ENCODE measurements at regions not wholly inside any gene's neighbourhood (a gene's known extent, or its start where the extent isn't known, plus 50 kb on each side); places are given as distances from the start of the nearest gene placed in this dataset.
"Not testable (repeated sequence)": the region's sequence is repeated elsewhere in the genome, so short reads cannot be mapped to it uniquely, and the experiment has no call there.

DNA sequence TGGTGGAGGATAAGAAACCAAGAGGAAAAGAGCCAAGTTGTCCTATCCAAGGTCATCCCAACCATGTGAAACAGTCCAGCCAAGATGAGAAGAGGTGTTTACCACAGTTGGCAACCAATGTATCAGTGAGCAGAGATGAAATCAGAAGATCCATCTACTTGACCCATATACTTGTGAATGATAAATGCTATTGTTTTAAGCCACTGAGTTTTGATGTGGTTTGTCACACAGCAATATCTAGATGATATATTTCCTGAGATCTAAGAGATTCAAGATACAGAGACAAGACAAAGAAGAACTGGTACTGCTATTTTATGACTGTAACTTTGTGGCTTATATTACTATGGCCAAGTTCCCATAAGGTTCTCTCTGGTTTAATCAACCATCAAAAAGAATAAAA, 721.2 kb downstream of the MAFB start:
- peaks cover 14% of the 10 kb centered on the region for H3K9me3 Mint-ChIP-seq
- peaks cover 5% of the 10 kb centered on the region for H3K36me3 Mint-ChIP-seq
- H3K27ac Mint-ChIP-seq: no peak overlapping the region
- H3K27me3 Mint-ChIP-seq: no peaks in the 10 kb centered on the region
- no peaks in the 10 kb centered on the region for H3K4me1 Mint-ChIP-seq (ENCODE audit: low read depth in 2 of 2)
- DNase-seq (ENCODE audit: low spot score): no peak
- ATAC-seq: no peak
- no peak overlapping the region for H3K4me3 Mint-ChIP-seq

DNA sequence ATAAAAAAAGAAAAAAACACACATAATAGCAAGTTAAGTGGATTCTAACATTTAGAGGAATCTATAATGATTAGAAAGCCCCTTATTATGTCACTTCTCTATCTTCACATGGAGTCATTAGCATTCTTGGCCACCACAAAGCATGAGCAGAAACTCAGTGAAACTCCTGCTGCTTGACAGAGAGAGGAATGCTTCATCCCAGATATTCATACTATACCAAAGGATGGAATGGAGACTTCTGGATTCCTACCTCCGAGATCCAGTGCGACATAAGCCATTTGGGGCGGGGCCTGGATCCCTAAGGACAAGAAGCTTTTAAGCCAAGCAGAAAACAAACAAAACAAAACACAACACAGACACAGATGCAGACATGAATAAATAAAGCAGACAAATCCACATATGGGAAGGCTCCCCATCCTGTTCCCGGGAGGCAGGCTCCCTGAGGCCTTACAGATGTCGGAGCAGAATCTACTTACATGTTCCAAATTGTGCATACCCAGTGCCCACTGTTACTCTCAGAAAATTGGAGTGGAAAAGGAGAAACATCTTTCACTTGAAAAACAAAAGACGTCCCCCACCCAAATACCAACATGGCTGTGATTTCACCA, 727.3 kb downstream of the MAFB start:
- Mint-ChIP-seq H3K4me3 (no peak overlapping the region), H3K27ac (no peak overlapping the region), H3K27me3 (peaks cover 0 to 6% of the 10 kb centered on the region in 2 donors), H3K9me3 (peaks cover 4% of the 10 kb centered on the region), H3K36me3 (no peaks in the 10 kb centered on the region), H3K4me1 (ENCODE audit: low read depth in 2 of 2) (no peaks in the 10 kb centered on the region)
- no peak for ATAC-seq
- DNase-seq (ENCODE audit: low spot score): no peak

DNA sequence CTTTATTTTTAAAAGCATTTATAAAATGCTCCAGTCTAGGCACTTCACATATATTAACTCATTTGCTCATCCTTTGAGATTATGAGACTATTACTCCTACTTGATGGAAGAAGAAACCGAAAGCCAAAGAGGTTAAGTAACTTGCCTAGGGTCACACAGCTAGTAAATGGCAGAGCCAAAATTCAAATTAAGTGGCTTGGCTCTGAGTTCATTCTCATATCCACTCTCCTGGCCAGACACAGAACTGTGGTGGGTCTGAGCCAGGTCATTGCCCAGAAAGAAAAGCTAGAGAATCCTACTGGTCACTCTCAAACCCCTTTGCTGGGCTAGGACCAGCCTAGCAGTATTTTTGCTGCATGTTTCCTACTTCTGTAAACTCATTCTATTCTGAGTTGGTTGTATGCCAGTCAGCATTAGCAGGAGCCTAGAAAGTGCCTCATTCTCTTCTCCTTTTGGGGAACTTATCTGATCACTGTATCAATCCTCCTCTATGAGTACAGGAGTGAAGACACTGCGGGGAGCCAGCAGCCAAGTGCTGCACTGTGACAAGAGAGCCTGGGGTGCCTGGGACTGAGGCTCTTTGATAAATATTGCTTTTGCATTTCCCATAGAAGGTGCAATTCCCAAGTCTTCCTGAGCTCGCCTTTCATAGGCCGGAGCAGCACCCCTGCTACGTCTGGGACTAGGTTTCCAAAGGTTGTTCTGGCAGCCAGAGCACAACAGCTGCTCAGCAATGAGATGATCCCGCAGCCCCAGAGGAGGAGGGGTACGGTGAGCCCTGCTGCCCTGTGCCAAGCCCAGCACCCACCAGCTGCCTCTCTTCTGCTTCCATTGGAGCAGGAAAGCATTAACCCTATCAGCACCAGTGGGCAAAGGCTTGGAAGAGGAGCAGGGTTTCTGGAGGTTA, 728.3 kb downstream of the MAFB start:
- DNase-seq (ENCODE audit: low spot score) (no peak), ATAC-seq (no peak)
- Mint-ChIP-seq H3K4me1 (ENCODE audit: low read depth in 2 of 2) (no peaks in the 10 kb centered on the region), H3K9me3 (peaks cover 5% of the 10 kb centered on the region), H3K27me3 (peaks cover 0 to 6% of the 10 kb centered on the region in 2 donors), H3K36me3 (no peaks in the 10 kb centered on the region), H3K27ac (no peak overlapping the region), H3K4me3 (no peak overlapping the region)

DNA sequence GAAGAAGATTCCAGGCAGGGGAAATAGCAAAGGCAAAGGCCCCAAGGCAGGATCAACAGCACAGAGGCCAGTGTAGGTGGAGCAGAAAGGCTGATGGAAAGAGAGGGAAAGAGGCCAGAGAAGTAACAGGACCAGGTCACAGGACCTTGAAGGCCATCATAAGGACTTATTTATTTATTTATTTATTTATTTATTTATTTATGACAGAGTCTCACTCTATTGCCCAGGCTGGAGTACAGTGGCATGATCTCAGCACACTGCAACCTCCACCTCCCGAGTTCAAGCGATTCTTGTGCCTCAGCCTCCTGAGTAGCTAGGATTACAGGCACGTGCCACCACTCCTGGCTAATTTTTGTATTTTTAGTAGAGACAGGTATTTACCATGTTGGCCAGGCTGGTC, 731.1 kb downstream of the MAFB start:
- not testable (repeated sequence) for ATAC-seq; H3K9me3 Mint-ChIP-seq; H3K36me3 Mint-ChIP-seq; H3K4me3 Mint-ChIP-seq; H3K27me3 Mint-ChIP-seq; H3K27ac Mint-ChIP-seq; H3K4me1 Mint-ChIP-seq (ENCODE audit: low read depth in 2 of 2); DNase-seq (ENCODE audit: low spot score)

DNA sequence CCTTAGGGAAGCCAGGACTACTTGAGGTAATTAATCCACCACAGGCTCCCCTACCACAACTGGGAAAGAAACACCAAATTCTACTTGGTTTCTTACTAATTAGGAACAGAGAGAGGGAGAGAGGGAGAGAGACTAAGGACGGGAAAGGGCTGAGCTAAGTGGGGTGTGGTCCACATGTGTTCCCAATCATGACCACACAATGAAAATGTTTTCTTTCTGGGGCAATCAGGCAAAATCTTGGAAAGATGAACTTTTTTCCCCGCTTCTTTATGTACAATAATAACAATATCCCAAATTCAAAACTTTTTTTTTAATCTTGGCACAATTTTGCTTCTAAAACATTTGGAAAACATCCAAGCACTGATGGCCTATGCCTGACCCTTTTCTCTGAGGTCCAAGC, 734.4 kb downstream of the MAFB start:
- H3K9me3 Mint-ChIP-seq: peaks cover 7% of the 10 kb centered on the region
- ATAC-seq (no peak), DNase-seq (ENCODE audit: low spot score) (no peak)
- H3K4me3 Mint-ChIP-seq: no peak overlapping the region
- no peaks in the 10 kb centered on the region for H3K36me3 Mint-ChIP-seq
- H3K4me1 Mint-ChIP-seq (ENCODE audit: low read depth in 2 of 2): no peaks in the 10 kb centered on the region
- H3K27me3 Mint-ChIP-seq: peaks cover 0 to 6% of the 10 kb centered on the region in 2 donors
- H3K27ac Mint-ChIP-seq: no peak overlapping the region

DNA sequence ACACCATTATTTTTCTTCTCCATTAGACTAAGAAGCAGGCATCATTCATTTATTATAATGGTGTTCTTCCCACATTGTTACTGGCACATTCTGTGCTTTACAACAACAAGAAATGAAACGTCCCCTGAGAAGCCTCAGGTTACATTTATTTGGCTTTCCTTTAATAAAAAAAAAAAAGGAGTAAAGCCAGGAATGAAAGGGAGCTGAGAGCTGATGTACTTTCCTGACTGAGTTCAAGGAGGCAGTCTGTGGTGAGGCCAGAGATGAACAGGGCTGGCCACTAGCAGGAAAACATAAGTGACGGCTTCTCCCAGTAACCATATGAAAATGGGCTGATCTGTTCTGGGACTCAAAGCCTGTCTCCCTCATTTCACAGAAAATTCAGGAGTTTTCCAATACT, 742.1 kb downstream of the MAFB start:
- no peak overlapping the region for H3K4me3 Mint-ChIP-seq
- no peak overlapping the region for H3K27ac Mint-ChIP-seq
- H3K27me3 Mint-ChIP-seq: no peaks in the 10 kb centered on the region
- H3K36me3 Mint-ChIP-seq: no peaks in the 10 kb centered on the region
- DNase-seq (ENCODE audit: low spot score) (no peak), ATAC-seq (no peak)
- no peaks in the 10 kb centered on the region for H3K9me3 Mint-ChIP-seq
- no peaks in the 10 kb centered on the region for H3K4me1 Mint-ChIP-seq (ENCODE audit: low read depth in 2 of 2)

DNA sequence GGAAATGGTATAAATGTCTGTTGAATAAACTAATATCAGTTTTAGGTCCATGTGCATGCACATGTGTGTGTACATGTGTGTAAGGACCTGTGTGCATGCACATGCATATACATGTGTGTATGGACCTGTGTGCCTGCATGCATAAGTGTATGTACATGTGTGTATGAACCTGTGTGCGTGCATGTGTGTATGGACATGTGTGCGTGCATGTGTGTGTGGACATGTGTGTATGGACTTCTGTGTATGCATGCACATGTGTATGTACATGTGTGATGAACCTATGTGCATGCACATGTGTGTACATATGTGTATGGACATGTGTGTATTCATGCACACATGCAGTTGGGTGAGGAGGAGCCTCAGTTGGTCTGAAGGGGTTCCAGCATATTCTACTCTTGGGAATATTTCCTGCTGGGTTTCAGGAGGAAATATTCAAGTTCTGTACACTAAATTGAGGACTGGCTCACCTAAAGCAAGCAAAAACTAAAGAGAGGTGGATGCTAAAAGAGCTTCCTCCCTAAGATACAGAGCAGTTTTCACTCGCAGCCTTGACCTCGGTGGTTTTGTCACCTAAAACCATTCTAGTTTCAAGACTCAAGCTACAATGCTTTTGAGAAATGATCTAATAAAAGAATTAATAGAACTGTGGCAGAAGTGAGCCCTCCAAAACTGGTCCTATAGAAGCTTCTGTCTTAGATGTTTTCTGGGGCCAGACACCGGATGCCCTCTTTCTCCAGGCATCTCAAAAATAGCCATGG, 742.8 kb downstream of the MAFB start:
- DNase-seq (ENCODE audit: low spot score) (no peak), ATAC-seq (no peak)
- Mint-ChIP-seq H3K36me3 (no peaks in the 10 kb centered on the region), H3K4me1 (ENCODE audit: low read depth in 2 of 2) (no peaks in the 10 kb centered on the region), H3K9me3 (no peaks in the 10 kb centered on the region), H3K4me3 (no peak overlapping the region), H3K27me3 (no peaks in the 10 kb centered on the region), H3K27ac (no peak overlapping the region)

DNA sequence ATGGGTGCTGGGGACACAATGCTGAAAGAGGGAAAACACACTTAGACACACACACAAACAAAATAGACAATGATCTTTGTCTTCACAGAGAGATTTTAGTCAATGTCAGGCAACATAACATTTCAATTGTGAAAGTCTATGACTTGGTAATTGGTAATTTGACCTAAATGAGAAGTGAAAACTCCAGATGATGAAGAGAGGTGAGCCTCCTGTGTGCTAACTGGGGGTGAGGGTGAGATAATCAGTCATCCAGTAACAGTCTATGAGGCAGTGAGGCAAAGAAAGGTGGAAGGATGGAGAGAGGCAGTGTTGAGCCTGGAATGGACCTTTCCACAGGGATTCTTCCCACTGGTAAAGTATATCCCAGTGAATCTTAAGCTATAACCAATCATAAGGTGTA, 744.2 kb downstream of the MAFB start:
- no peak overlapping the region for H3K4me3 Mint-ChIP-seq
- no peak for DNase-seq (ENCODE audit: low spot score)
- H3K36me3 Mint-ChIP-seq: no peaks in the 10 kb centered on the region
- H3K27ac Mint-ChIP-seq: no peak overlapping the region
- H3K9me3 Mint-ChIP-seq: no peaks in the 10 kb centered on the region
- H3K4me1 Mint-ChIP-seq (ENCODE audit: low read depth in 2 of 2): no peaks in the 10 kb centered on the region
- H3K27me3 Mint-ChIP-seq: peaks cover 0 to 2% of the 10 kb centered on the region in 2 donors
- ATAC-seq: no peak

DNA sequence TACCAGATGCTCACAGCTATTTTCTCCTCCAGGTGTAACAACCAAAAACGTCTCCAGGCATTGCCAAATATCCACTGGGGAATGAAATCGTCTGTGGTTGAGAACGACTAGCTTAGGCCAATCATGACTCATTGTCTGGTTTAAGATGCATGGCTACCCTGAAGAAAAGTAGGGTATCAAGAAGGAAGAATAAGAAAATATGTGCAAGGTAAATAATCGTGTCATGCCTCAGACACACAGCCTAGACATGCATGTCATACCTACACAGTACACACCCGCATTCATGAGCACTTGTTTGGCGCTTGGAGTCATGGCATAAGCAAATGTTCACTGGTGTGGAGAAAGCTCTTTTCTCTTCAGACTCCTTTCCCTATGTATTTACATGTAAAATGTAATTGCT, 745.7 kb downstream of the MAFB start:
- Mint-ChIP-seq H3K4me3 (no peak overlapping the region), H3K36me3 (no peaks in the 10 kb centered on the region), H3K27me3 (peaks cover 0 to 10% of the 10 kb centered on the region in 2 donors), H3K27ac (no peak overlapping the region), H3K9me3 (no peaks in the 10 kb centered on the region), H3K4me1 (ENCODE audit: low read depth in 2 of 2) (no peaks in the 10 kb centered on the region)
- DNase-seq (ENCODE audit: low spot score) (no peak), ATAC-seq (no peak)

DNA sequence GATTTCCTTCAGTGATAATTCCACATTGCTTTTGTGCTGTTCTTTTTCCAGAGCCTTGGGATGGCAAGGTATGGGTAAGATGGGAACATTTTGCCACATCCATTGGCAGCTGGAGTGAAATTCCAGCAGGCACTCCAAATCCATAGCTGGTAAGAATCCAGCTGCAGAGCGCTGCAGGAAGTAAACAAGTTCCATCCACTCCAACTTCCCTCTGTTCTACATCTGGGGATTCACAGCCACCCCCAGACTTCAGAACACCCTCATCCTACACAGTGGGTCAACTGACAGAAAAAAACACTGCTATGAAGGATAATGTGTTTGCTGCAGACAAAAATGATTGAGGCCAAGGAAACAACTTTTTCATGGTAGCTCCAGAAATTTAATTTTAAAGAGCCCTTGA, 747.8 kb downstream of the MAFB start:
- H3K36me3 Mint-ChIP-seq: no peaks in the 10 kb centered on the region
- H3K27ac Mint-ChIP-seq: no peak overlapping the region
- peaks cover 6% of the 10 kb centered on the region for H3K9me3 Mint-ChIP-seq
- peaks cover 0 to 10% of the 10 kb centered on the region in 2 donors for H3K27me3 Mint-ChIP-seq
- no peaks in the 10 kb centered on the region for H3K4me1 Mint-ChIP-seq (ENCODE audit: low read depth in 2 of 2)
- ATAC-seq: no peak
- no peak for DNase-seq (ENCODE audit: low spot score)
- H3K4me3 Mint-ChIP-seq: no peak overlapping the region

DNA sequence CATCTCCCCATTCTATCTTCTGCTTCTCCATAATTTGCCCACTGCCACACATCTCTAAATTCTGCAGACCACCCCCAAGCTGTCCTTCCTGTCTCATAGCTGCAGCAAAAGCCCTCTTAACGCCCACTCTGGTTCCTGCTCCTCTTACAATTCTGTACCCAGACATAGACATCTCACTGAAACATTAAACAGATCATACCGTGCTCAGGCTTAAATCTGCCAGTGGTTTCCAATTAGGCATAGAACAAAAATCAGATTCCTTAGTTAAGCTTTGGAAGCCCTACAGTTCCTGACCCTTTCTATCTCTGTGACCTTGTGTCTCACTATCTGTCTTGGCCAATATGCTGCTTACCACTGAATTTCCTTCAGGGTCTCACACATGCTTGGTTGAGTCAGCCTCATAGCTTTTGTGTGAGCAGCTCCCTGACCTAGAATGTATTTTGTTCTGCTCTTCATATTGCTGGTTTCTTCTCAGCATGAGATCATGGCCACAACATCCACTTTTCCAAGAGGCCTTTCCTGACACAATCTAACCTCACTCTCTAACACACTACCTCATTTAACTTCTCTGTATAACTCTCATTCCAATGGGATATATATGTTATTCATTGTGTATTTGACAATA, 749.7 kb downstream of the MAFB start:
- Mint-ChIP-seq H3K27ac (no peak overlapping the region), H3K27me3 (peaks cover 0 to 10% of the 10 kb centered on the region in 2 donors), H3K9me3 (peaks cover 6% of the 10 kb centered on the region), H3K36me3 (no peaks in the 10 kb centered on the region), H3K4me3 (no peak overlapping the region), H3K4me1 (ENCODE audit: low read depth in 2 of 2) (no peaks in the 10 kb centered on the region)
- DNase-seq (ENCODE audit: low spot score) (no peak), ATAC-seq (no peak)

DNA sequence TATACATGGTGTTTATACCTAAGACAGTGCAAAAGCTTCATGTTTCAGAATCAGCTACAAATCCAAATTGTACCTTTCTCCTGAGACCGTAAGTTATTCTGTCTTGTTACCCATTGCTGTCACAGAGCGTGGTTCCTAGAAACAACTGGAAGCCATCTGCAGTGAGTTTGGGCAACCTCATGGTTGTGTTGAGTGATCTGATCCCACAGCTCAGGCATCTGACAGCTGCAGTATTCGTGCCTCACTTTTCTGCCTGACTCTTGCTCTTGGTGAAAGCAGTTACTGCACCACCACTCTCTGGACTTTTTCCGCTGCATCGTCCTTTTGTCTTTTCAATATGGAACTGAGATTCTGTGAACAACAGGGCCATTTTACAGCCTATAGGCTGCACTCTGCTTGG, 752.6 kb downstream of the MAFB start:
- Mint-ChIP-seq H3K9me3 (peaks cover 6% of the 10 kb centered on the region), H3K4me1 (ENCODE audit: low read depth in 2 of 2) (no peaks in the 10 kb centered on the region), H3K27me3 (peaks cover 0 to 10% of the 10 kb centered on the region in 2 donors), H3K36me3 (no peaks in the 10 kb centered on the region), H3K27ac (no peak overlapping the region), H3K4me3 (no peak overlapping the region)
- ATAC-seq (no peak), DNase-seq (ENCODE audit: low spot score) (no peak)

DNA sequence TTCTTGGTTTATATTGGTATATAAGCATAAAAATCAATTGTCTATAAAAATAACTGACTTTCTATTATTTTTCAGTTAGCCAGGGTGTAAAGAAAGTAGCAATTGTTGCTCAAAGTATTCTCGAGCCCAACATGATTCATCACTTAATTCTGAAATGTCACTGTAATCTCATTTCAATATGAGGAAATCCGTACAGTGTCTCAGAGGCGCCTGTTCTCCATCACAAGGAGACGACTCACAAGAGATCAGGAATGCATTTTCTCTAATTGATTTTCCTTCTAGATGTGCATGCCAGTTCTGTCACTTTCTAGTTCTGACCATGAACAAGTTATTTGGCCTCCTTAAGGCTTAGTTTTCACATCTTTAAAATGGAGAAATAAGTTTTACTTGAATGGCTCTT, 753.1 kb downstream of the MAFB start:
- ATAC-seq: no peak
- Mint-ChIP-seq H3K4me1 (ENCODE audit: low read depth in 2 of 2) (no peaks in the 10 kb centered on the region), H3K27ac (no peak overlapping the region), H3K4me3 (no peak overlapping the region), H3K9me3 (peaks cover 6% of the 10 kb centered on the region), H3K27me3 (peaks cover 0 to 10% of the 10 kb centered on the region in 2 donors), H3K36me3 (no peaks in the 10 kb centered on the region)
- DNase-seq (ENCODE audit: low spot score): no peak

All from natural killer cell treated with Interleukin-12 subunit alpha and Interleukin-12 subunit beta and Interleukin-15 and Interleukin-18, amount 100 ng/mL, for 72 hours (primary cell).